Psoas muscle (tissue), 7 donors: ENCODE measurements at regions not wholly inside any gene's neighbourhood (a gene's known extent, or its start where the extent isn't known, plus 50 kb on each side); places are given as distances from the start of the nearest gene placed in this dataset.

Experiments
- ATAC-seq, 4 donors: fragments of 200-7000 bp; cut with Tn5 transposase; one replicate each; pipeline ENCODE4 v1.9.1; 2020; ENCODE audit warnings: moderate library complexity in 3 of 4, mild to moderate bottlenecking in 2 of 4
- DNase-seq, 2 donors: peaks; one replicate each; pipeline ENCODE4 v3.0.0-alpha.2; 2020
- H3K27ac ChIP-seq: fragments of 200-600 bp; one replicate; pipeline ENCODE4 v1.8.0; 2022
- H3K27me3 ChIP-seq, 3 donors: fragments of 200-600 bp in 1 of 3; one replicate each; pipeline versions ENCODE4 v1.6.1 to v1.8.0; 2013 to 2022; ENCODE audit warnings: low read length in 2 of 3, mild to moderate bottlenecking in 2 of 3, moderate library complexity in 1 of 3; ENCODE audit not compliant: insufficient read depth in 3 of 3
- H3K36me3 ChIP-seq, 2 donors: fragments of 200-600 bp in 1 of 2; one replicate each; pipeline versions ENCODE4 v1.6.1 to v1.8.0; 2013 to 2022; ENCODE audit warnings: low read depth in 1 of 2, mild to moderate bottlenecking in 1 of 2, moderate library complexity in 1 of 2; ENCODE audit not compliant: insufficient read depth in 1 of 2
- H3K4me1 ChIP-seq: fragments of 200-600 bp; one replicate; pipeline ENCODE4 v1.8.0; 2022
- H3K4me3 ChIP-seq: fragments of 200-600 bp; one replicate; pipeline ENCODE4 v1.8.0; 2022; ENCODE audit warnings: mild to moderate bottlenecking
- H3K9me3 ChIP-seq: fragments of 200-600 bp; one replicate; pipeline ENCODE4 v1.8.0; 2022
- CTCF ChIP-seq: fragments of 200-600 bp; IDR thresholded peaks from one replicate; pipeline ENCODE4 v1.8.0; 2022; ENCODE audit warnings: antibody characterized with exemption
- WGBS, 3 donors: extraction: QIAGEN DNeasy Blood & Tissue Kit; methylation state at CpG; one replicate each; pipeline versions ENCODE4 v1.1.6 to v1.1.7; 2013; 5-methylcytosine and 5-hydroxymethylcytosine counted together
- intact Hi-C, 2 donors: fragments of 100-400 bp; cut with DNase I; formaldehyde crosslinking; loops; one replicate each; pipeline versions ENCODE4 v1.11.0 to v1.14.2; 2022
- donor health status: healthy with polysubstance abuse.
- donor health status: DM: no; HTN: no; CAD: no; lungs with moderate emphysema.
- donor health status: Bipolar disorder and iron deficiency.
- donor health status: healthy.
- donor health status: DM: yes; HTN: yes; CAD: no.
- donor health status: DM: no; HTN: no; CAD: no.
- donor health status: DM: yes; HTN: yes; CAD: no.

GRCh38 chr4:86432559-86433134 is 72.8 kb upstream of the MAPK10 start:
- DNase-seq (no peak), ATAC-seq (no peak)
- H3K4me1 ChIP-seq = no peaks in the 10 kb centered on the region
- no peaks in the 10 kb centered on the region for H3K27me3 ChIP-seq
- no peak for TF ChIP-seq CTCF
- no peak overlapping the region for H3K27ac ChIP-seq
- intact Hi-C loops = no loop called here
- no peaks in the 10 kb centered on the region for H3K9me3 ChIP-seq
- no peak overlapping the region for H3K4me3 ChIP-seq
- no peaks in the 10 kb centered on the region for H3K36me3 ChIP-seq

DNA sequence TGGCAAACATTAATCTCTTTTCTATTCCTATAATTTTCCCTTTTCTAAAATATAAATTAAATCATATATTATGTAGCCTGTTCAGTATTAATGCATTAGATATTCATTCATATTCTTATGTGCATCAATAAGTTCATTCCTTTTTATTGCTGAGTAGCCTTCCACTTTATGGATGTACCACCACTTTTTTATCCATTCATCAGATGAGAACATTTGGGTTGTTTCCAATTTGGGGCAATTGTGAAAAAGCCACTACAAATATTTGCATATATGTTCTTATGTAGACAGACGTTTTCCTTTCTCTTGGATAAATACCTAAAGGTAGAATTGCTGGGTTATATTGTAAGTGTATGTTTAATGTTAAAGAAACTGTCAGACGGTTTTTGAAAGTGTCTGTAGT is 79.4 kb upstream of the MAPK10 start:
- intact Hi-C loops = no loop called here
- H3K27ac ChIP-seq = no peak overlapping the region
- ATAC-seq (no peak), DNase-seq (no peak)
- WGBS, 3 donors = 76 to 82% (median 80%) methylated on average over 2 of the region's 2 CpGs
- TF ChIP-seq CTCF = no peak
- H3K27me3 ChIP-seq = no peaks in the 10 kb centered on the region
- H3K9me3 ChIP-seq = no peaks in the 10 kb centered on the region
- no peak overlapping the region for H3K4me3 ChIP-seq
- H3K36me3 ChIP-seq = no peaks in the 10 kb centered on the region
- H3K4me1 ChIP-seq = no peaks in the 10 kb centered on the region

GRCh38 chr4:86441175-86441936 is 81.5 kb upstream of the MAPK10 start:
- no peak for TF ChIP-seq CTCF
- DNase-seq (no peak), ATAC-seq (no peak)
- H3K4me1 ChIP-seq = no peaks in the 10 kb centered on the region
- no peaks in the 10 kb centered on the region for H3K9me3 ChIP-seq
- no peak overlapping the region for H3K27ac ChIP-seq
- no peaks in the 10 kb centered on the region for H3K36me3 ChIP-seq
- WGBS, 3 donors = 76 to 79% (median 76%) methylated on average over 3 of the region's 3 CpGs
- H3K27me3 ChIP-seq = no peaks in the 10 kb centered on the region
- H3K4me3 ChIP-seq = no peak overlapping the region
- intact Hi-C loops = no loop called here

- Histone ChIP-seq H3K9me3 (no peaks in the 10 kb centered on the region), H3K4me3 (no peak overlapping the region), H3K36me3 (no peaks in the 10 kb centered on the region), H3K4me1 (no peaks in the 10 kb centered on the region), H3K27ac (no peak overlapping the region), H3K27me3 (no peaks in the 10 kb centered on the region)
- no peak for TF ChIP-seq CTCF
- DNase-seq = no peak
- intact Hi-C loops = no loop called here
- ATAC-seq = no peak
These were observed 83.0 kb upstream of the MAPK10 start for GRCh38 chr4:86442881-86443280.

DNA sequence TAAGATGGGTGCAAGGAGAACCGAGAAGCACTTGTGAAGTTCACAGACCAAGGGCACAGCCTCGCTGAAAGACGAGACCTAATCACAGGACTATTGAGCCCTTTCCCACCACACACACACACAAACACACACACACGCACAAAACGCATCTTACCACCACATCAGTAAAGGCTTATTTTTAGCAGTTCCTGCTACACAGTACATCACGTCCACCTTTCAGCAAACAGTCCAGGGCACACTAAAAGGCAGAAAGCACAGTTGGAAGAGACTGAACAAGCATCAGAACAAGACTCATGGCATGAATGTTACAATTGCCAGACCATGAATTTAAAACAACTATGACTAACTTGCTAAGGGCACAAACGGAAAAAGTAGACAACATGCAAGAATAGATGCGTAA is 83.6 kb upstream of the MAPK10 start:
- TF ChIP-seq CTCF = no peak

More for the DNA sequence above, 83.6 kb upstream of the MAPK10 start:
- DNase-seq (no peak), ATAC-seq (peak in 1 of 4 donors; percentile 92)
- Histone ChIP-seq H3K27ac (no peak overlapping the region), H3K4me1 (no peaks in the 10 kb centered on the region), H3K9me3 (no peaks in the 10 kb centered on the region), H3K4me3 (no peak overlapping the region), H3K27me3 (no peaks in the 10 kb centered on the region), H3K36me3 (no peaks in the 10 kb centered on the region)
- WGBS, 3 donors = 52 to 67% (median 65%) methylated on average over 8 of the region's 8 CpGs
- intact Hi-C loops = no loop called here
